ENCODE measurements at regions not wholly inside any gene's neighbourhood (a gene's known extent, or its start where the extent isn't known, plus 50 kb on each side); places are given as distances from the start of the nearest gene placed in this dataset.

DNA sequence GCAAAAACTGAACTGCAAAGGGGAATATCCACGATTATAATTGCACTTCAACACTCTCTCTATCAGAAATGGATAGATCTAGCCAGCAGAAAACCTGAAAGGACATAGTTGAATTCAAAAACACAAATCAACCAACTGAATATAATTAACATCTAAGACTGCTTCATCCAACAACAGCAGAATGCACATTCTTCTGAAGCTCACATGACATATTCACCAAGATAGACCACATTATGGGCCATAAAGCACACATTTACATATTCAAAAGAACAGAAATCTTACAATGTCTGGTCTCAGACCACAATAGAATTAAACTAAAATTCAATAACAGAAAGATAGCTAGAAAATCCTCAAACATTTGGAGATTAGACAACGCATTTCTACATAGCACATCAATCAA is 118.3 kb downstream of the FBXO4 start:
- TF ChIP-seq, protein P1, sequence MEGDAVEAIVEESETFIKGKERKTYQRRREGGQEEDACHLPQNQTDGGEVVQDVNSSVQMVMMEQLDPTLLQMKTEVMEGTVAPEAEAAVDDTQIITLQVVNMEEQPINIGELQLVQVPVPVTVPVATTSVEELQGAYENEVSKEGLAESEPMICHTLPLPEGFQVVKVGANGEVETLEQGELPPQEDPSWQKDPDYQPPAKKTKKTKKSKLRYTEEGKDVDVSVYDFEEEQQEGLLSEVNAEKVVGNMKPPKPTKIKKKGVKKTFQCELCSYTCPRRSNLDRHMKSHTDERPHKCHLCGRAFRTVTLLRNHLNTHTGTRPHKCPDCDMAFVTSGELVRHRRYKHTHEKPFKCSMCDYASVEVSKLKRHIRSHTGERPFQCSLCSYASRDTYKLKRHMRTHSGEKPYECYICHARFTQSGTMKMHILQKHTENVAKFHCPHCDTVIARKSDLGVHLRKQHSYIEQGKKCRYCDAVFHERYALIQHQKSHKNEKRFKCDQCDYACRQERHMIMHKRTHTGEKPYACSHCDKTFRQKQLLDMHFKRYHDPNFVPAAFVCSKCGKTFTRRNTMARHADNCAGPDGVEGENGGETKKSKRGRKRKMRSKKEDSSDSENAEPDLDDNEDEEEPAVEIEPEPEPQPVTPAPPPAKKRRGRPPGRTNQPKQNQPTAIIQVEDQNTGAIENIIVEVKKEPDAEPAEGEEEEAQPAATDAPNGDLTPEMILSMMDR (conservative IDR thresholded peaks at IDR 0.05; ENCODE audit: low read length) = no peak
- TF ChIP-seq EZH2phosphoT487 (IDR thresholded peaks at IDR 0.05; ENCODE audit: borderline replicate concordance) = no peak
